Calu3 (cell line): ENCODE measurements at regions not wholly inside any gene's neighbourhood (a gene's known extent, or its start where the extent isn't known, plus 50 kb on each side); places are given as distances from the start of the nearest gene placed in this dataset.
A peak's percentile ranks its signal among the peaks of the same experiment; 100 is the strongest.

Experiments used
- BruUV-seq: library from RNA; stranded (reverse); fragments of 400-500 nt; replicated peaks from 2 replicates; lab custom pipeline; 2021; lab: Mats Ljungman, UMichigan
- CTCF ChIA-PET: fragments of 300-600 bp; sonication (Branson Sonifier 250); formaldehyde crosslinking; loops from one replicate; lab custom pipeline; 2022; ENCODE audit warnings: antibody characterized with exemption; lab: Charles Lee
- DNase-seq: peaks from one replicate; pipeline ENCODE4 v3.0.0; 2022
- H3K27ac Mint-ChIP-seq: one replicate; pipeline ENCODE4 v1.8.0; 2022; ENCODE audit warnings: mixed read lengths; ENCODE audit not compliant: unreplicated experiment
- H3K27me3 Mint-ChIP-seq: one replicate; pipeline ENCODE4 v1.8.0; 2022; ENCODE audit warnings: mixed read lengths; ENCODE audit not compliant: unreplicated experiment
- H3K36me3 Mint-ChIP-seq: one replicate; pipeline ENCODE4 v1.8.0; 2022; ENCODE audit warnings: mild to moderate bottlenecking, moderate library complexity, mixed read lengths; ENCODE audit not compliant: insufficient read depth, unreplicated experiment
- H3K4me1 Mint-ChIP-seq: one replicate; pipeline ENCODE4 v1.8.0; 2022; ENCODE audit warnings: mild to moderate bottlenecking, low read depth, mixed read lengths; ENCODE audit not compliant: unreplicated experiment
- H3K4me3 Mint-ChIP-seq: one replicate; pipeline ENCODE4 v1.8.0; 2022; ENCODE audit warnings: mild to moderate bottlenecking, low read depth, moderate library complexity, mixed read lengths; ENCODE audit not compliant: unreplicated experiment
- H3K9me3 Mint-ChIP-seq: one replicate; pipeline ENCODE4 v1.8.0; 2022; ENCODE audit warnings: low read depth, mixed read lengths; ENCODE audit not compliant: unreplicated experiment
- intact Hi-C: fragments of 100-400 bp; cut with micrococcal nuclease; formaldehyde crosslinking; loops from one replicate; pipeline ENCODE4 v1.10.0; 2022; ENCODE audit not compliant: unreplicated experiment
- TF ChIP-seq, protein P1 (sequence below): fragments of 200-600 bp; IDR thresholded peaks from one replicate; pipeline ENCODE4 v1.8.0; 2022; ENCODE audit warnings: antibody characterized with exemption; ENCODE audit not compliant: unreplicated experiment

- no TSS peak for BruUV-seq
- no peak for DNase-seq
- Mint-ChIP-seq H3K9me3 (no peaks in the 10 kb centered on the region), H3K4me3 (no peak overlapping the region), H3K27ac (no peak overlapping the region), H3K36me3 (no peaks in the 10 kb centered on the region), H3K27me3 (no peaks in the 10 kb centered on the region), H3K4me1 (peaks cover 12% of the 10 kb centered on the region)
- intact Hi-C loops, result loop anchor here (10.0 kb wide), 3 partner anchors 135 to 385 kb away; no protein-coding TSS in a partner anchor
- CTCF ChIA-PET, result no interaction called here
- TF ChIP-seq, protein P1, sequence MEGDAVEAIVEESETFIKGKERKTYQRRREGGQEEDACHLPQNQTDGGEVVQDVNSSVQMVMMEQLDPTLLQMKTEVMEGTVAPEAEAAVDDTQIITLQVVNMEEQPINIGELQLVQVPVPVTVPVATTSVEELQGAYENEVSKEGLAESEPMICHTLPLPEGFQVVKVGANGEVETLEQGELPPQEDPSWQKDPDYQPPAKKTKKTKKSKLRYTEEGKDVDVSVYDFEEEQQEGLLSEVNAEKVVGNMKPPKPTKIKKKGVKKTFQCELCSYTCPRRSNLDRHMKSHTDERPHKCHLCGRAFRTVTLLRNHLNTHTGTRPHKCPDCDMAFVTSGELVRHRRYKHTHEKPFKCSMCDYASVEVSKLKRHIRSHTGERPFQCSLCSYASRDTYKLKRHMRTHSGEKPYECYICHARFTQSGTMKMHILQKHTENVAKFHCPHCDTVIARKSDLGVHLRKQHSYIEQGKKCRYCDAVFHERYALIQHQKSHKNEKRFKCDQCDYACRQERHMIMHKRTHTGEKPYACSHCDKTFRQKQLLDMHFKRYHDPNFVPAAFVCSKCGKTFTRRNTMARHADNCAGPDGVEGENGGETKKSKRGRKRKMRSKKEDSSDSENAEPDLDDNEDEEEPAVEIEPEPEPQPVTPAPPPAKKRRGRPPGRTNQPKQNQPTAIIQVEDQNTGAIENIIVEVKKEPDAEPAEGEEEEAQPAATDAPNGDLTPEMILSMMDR, result no peak
Observed at GRCh38 chr18:40019797-40020392, 1935.1 kb upstream of the PIK3C3 start.

DNA sequence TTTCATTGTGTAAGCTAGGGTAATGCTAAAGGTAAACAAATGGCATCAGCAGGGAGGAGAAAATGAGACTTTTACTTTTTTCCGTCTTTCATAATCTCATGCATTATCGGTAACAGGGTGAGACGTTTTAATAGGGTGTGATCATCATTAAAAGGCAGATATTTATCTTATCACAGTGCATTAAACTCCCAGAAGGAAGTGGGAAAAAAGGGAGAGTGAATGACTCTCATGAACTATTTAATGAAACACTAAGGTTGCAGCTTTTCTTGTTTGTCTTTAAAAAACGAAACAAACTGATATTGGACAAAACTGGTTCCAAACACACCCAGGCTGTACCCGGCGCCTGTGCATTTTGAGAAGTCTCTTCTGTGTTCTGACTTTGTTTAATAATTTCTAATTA lies 1936.8 kb upstream of the PIK3C3 start:
- Mint-ChIP-seq H3K4me1 (peaks cover 29% of the 10 kb centered on the region), H3K9me3 (no peaks in the 10 kb centered on the region), H3K4me3 (peak overlapping the region; percentile 10), H3K27me3 (no peaks in the 10 kb centered on the region), H3K36me3 (no peaks in the 10 kb centered on the region), H3K27ac (peak overlapping the region; percentile 34)
- TF ChIP-seq, protein P1, result no peak
- CTCF ChIA-PET, result no interaction called here
- BruUV-seq, result no TSS peak
- DNase-seq, result no peak
- intact Hi-C loops, result loop anchor here (10.0 kb wide), 3 partner anchors 137 to 383 kb away; no protein-coding TSS in a partner anchor

DNA sequence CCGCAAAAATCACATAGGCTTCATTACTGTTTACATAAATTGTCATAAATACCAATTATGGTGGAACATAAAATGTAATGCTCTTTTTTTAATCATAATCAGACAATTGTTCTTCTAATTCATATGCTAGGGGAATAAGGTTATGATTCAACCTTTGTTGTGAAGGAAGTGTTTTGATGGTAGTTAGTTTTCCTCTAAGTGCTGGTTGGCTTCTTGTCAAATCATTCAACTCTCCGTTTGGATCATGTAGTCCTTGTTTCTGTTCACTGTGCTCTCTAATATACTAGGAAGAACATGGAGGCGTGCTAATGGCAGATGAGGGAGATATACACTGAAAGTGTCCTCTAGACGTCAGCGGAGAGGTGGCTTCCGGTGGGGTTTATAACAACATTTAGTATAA lies 1938.0 kb upstream of the PIK3C3 start:
- H3K27me3 Mint-ChIP-seq, result no peaks in the 10 kb centered on the region

DNA sequence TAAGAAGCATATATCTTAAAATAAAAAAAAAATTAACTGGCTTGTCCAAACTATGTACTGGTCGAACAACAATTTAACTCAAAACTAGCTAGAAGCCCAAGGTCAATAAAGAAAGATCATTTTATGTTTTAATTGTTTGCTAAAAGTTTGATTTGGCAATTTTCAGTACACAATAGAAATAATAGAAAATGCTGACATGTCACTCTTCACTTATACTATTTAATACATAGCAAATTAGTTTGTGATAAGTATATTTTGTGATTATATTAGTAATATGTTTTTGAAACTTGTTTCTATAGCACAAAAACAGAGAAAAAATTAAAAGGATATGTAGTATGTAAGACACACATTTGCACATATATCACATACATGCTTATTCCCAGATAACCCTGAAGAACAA lies 1938.6 kb upstream of the PIK3C3 start:
- TF ChIP-seq, protein P1, result no peak

More for the DNA sequence above, 1938.0 kb upstream of the PIK3C3 start:
- Mint-ChIP-seq H3K27ac (no peak overlapping the region), H3K4me3 (no peak overlapping the region), H3K36me3 (no peaks in the 10 kb centered on the region), H3K4me1 (peaks cover 31% of the 10 kb centered on the region), H3K9me3 (no peaks in the 10 kb centered on the region)
- no peak for DNase-seq
- intact Hi-C loops, result loop anchor here (10.0 kb wide), 3 partner anchors 138 to 382 kb away; no protein-coding TSS in a partner anchor
- CTCF ChIA-PET, result no interaction called here
- TF ChIP-seq, protein P1, result no peak
- BruUV-seq, result no TSS peak

More for the DNA sequence above, 1938.6 kb upstream of the PIK3C3 start:
- Mint-ChIP-seq H3K27me3 (no peaks in the 10 kb centered on the region), H3K4me3 (no peak overlapping the region), H3K27ac (no peak overlapping the region), H3K36me3 (no peaks in the 10 kb centered on the region), H3K4me1 (peaks cover 31% of the 10 kb centered on the region), H3K9me3 (no peaks in the 10 kb centered on the region)
- intact Hi-C loops, result loop anchor here (10.0 kb wide), 3 partner anchors 138 to 382 kb away; no protein-coding TSS in a partner anchor
- BruUV-seq, result no TSS peak
- CTCF ChIA-PET, result no interaction called here
- DNase-seq, result no peak
